HG02885 (cell line): ENCODE measurements at regions not wholly inside any gene's neighbourhood (a gene's known extent, or its start where the extent isn't known, plus 50 kb on each side); places are given as distances from the start of the nearest gene placed in this dataset.
"Not testable (repeated sequence)": the region's sequence is repeated elsewhere in the genome, so short reads cannot be mapped to it uniquely, and the experiment has no call there.

Experiments used
- ATAC-seq: cut with Tn5 transposase; IDR thresholded peaks from one replicate; pipeline ENCODE4 v1.9.1; 2021; ENCODE audit warnings: mild to moderate bottlenecking; ENCODE audit not compliant: unreplicated experiment, poor library complexity

GRCh38 chr2:180621941-180622918 is 358.2 kb upstream of the UBE2E3 start:
- no peak for ATAC-seq

GRCh38 chr2:180621366-180621765 is 359.0 kb upstream of the UBE2E3 start:
- no peak for ATAC-seq

- ATAC-seq: no peak
These were observed 361.8 kb upstream of the UBE2E3 start for GRCh38 chr2:180618570-180618969.

- ATAC-seq: no peak
These were observed 365.6 kb upstream of the UBE2E3 start for GRCh38 chr2:180614776-180615175.

GRCh38 chr2:180609626-180610340 is 370.6 kb upstream of the UBE2E3 start:
- no peak for ATAC-seq

- no peak for ATAC-seq
These were observed 372.8 kb upstream of the UBE2E3 start for GRCh38 chr2:180607514-180608049.

GRCh38 chr2:180604077-180604476 is 376.3 kb upstream of the UBE2E3 start:
- ATAC-seq: peak; percentile 83

- ATAC-seq: no peak
These were observed 379.4 kb upstream of the UBE2E3 start for GRCh38 chr2:180601016-180601415.

GRCh38 chr2:180599804-180600203 is 380.6 kb upstream of the UBE2E3 start:
- ATAC-seq: no peak

- no peak for ATAC-seq
These were observed 383.2 kb upstream of the UBE2E3 start for GRCh38 chr2:180597179-180597578.

GRCh38 chr2:180596453-180596852 is 384.0 kb upstream of the UBE2E3 start:
- ATAC-seq: no peak

GRCh38 chr2:180591947-180592346 is 388.5 kb upstream of the UBE2E3 start:
- no peak for ATAC-seq

GRCh38 chr2:180591093-180591781 is 389.2 kb upstream of the UBE2E3 start:
- ATAC-seq: not testable (repeated sequence)

GRCh38 chr2:180583441-180584140 is 396.8 kb upstream of the UBE2E3 start:
- ATAC-seq: peak; percentile 59

GRCh38 chr2:180579388-180579787 is 401.0 kb upstream of the UBE2E3 start:
- no peak for ATAC-seq

- no peak for ATAC-seq
These were observed 402.0 kb upstream of the UBE2E3 start for GRCh38 chr2:180578441-180578840.

GRCh38 chr2:180577567-180577966 is 402.8 kb upstream of the UBE2E3 start:
- no peak for ATAC-seq

GRCh38 chr2:180573951-180574350 is 406.5 kb upstream of the UBE2E3 start:
- ATAC-seq: no peak

GRCh38 chr2:180572346-180572745 is 408.1 kb upstream of the UBE2E3 start:
- ATAC-seq: no peak

- ATAC-seq: no peak
These were observed 408.8 kb upstream of the UBE2E3 start for GRCh38 chr2:180571559-180571958.
